K562 (cell line): ENCODE measurements at regions not wholly inside any gene's neighbourhood (a gene's known extent, or its start where the extent isn't known, plus 50 kb on each side); places are given as distances from the start of the nearest gene placed in this dataset.

Source experiments
- ATAC-seq: fragments of 200-7000 bp; cut with Tn5 transposase; 3 replicates; pipeline ENCODE4 v1.9.1; 2020; ENCODE audit warnings: moderate library complexity
- BruUV-seq: library from RNA; stranded (reverse); fragments of 400-500 nt; replicated peaks from 2 replicates; lab custom pipeline; 2021; lab: Mats Ljungman, UMichigan
- CTCF ChIA-PET: fragments of 300-600 bp; formaldehyde crosslinking; extraction: SDS; loops from one replicate; lab custom pipeline; 2021; ENCODE audit warnings: low intra/inter-chr PET ratio; lab: Yijun Ruan, JAX
- POLR2A ChIA-PET: fragments of 300-600, 350-650 bp; sonication (Branson Sonifier 250); formaldehyde crosslinking; extraction: SDS; loops from one replicate; lab custom pipeline; 2021; ENCODE audit warnings: antibody characterized with exemption, inconsistent platforms; lab: Yijun Ruan, JAX
- DNase-seq, 4 experiments: peaks; one replicate each; pipeline versions ENCODE4 v3.0.0 to v3.0.0-alpha.2; 2011 to 2018; ENCODE audit warnings: low spot score in 3 of 4, mixed read lengths in 3 of 4; ENCODE audit errors: extremely low read depth in 1 of 4
- FAIRE-seq: peaks from 2 replicates; lab custom pipeline; 2011; peaks lifted over from hg19 to GRCh38; lab: Jason Lieb, UNC
- H2AFZ ChIP-seq: 2 replicates; pipeline ENCODE4 v1.6.0; 2011; ENCODE audit warnings: low read depth, low read length, control low read depth, inconsistent platforms
- H3K27ac ChIP-seq: fragments of 200-600 bp; 3 replicates; pipeline ENCODE4 v1.8.0; 2011; ENCODE audit warnings: low read depth, mild to moderate bottlenecking, control low read depth, inconsistent platforms, low read length, moderate library complexity, mixed read lengths; ENCODE audit errors: extremely low read depth
- H3K27me3 ChIP-seq, 2 experiments: fragments of 300-600 bp in 1 of 2; 2 replicates in 1 of 2; 3 replicates in 1 of 2; pipeline versions ENCODE4 v1.6.0 to v1.8.0; 2011; ENCODE audit warnings: inconsistent platforms in 2 of 2, low read length in 2 of 2, mild to moderate bottlenecking in 1 of 2, mixed read lengths in 1 of 2, moderate library complexity in 1 of 2; ENCODE audit not compliant: control insufficient read depth in 2 of 2, insufficient read depth in 2 of 2
- H3K36me3 ChIP-seq: fragments of 300-600 bp; 3 replicates; pipeline ENCODE4 v1.8.0; 2011; ENCODE audit warnings: mild to moderate bottlenecking, low read length, inconsistent platforms; ENCODE audit not compliant: control insufficient read depth, insufficient read depth
- H3K4me1 ChIP-seq, 2 experiments: fragments of 200-600 bp in 1 of 2; replicated peaks in 1 of 2; 2 replicates in 1 of 2; 3 replicates in 1 of 2; pipeline versions ENCODE4 v1.5.1 to v1.8.0; 2011; ENCODE audit warnings: inconsistent platforms in 2 of 2, low read length in 2 of 2, mild to moderate bottlenecking in 1 of 2, mixed read lengths in 1 of 2, moderate library complexity in 1 of 2; ENCODE audit not compliant: control insufficient read depth in 2 of 2, insufficient read depth in 2 of 2
- H3K4me2 ChIP-seq: 2 replicates; pipeline ENCODE4 v1.6.1; 2011; ENCODE audit warnings: low read length, control low read depth, inconsistent platforms, mixed read lengths; ENCODE audit not compliant: insufficient read depth
- H3K4me3 ChIP-seq: fragments of 200-600 bp; sonication (generic), shearing (Covaris generic); 2 replicates; pipeline ENCODE4 v1.5.1; 2016; ENCODE audit warnings: control low read depth, inconsistent platforms
- H3K79me2 ChIP-seq: fragments of 200-600 bp; 3 replicates; pipeline ENCODE4 v1.8.0; 2011; ENCODE audit warnings: low read length, inconsistent platforms; ENCODE audit not compliant: control insufficient read depth, insufficient read depth
- H3K9ac ChIP-seq, 2 experiments: 2 replicates each; pipeline versions ENCODE4 v1.6.0 to v1.6.1; 2011; ENCODE audit warnings: low read depth in 2 of 2, low read length in 2 of 2, control low read depth in 1 of 2, inconsistent platforms in 1 of 2, mild to moderate bottlenecking in 1 of 2, mixed read lengths in 1 of 2; ENCODE audit not compliant: insufficient read depth in 1 of 2
- H3K9me1 ChIP-seq: one replicate; pipeline ENCODE4 v1.6.0; 2011; ENCODE audit warnings: inconsistent platforms, mild to moderate bottlenecking, low read length, moderate library complexity; ENCODE audit not compliant: control insufficient read depth, insufficient read depth
- H3K9me3 ChIP-seq: replicated peaks from 2 replicates; pipeline ENCODE4 v1.5.1; 2011; ENCODE audit warnings: low read depth, low read length, inconsistent platforms; ENCODE audit not compliant: control insufficient read depth, insufficient read depth
- H4K20me1 ChIP-seq: replicated peaks from 2 replicates; pipeline ENCODE4 v1.6.1; 2011; ENCODE audit warnings: low read length, inconsistent platforms, mixed read lengths; ENCODE audit not compliant: control insufficient read depth, insufficient read depth
- CBFB ChIP-seq: sonication (generic); formaldehyde crosslinking; IDR thresholded peaks from 2 replicates; pipeline ENCODE4 v1.4.0; 2020; ENCODE audit warnings: mild to moderate bottlenecking, missing genetic modification reagents
- FOXA1 ChIP-seq: fragments of 450-650 bp; IDR thresholded peaks from 2 replicates; pipeline ENCODE4 v1.6.1; 2016; ENCODE audit warnings: mild to moderate bottlenecking, borderline replicate concordance
- GABPB1 ChIP-seq: sonication (generic); formaldehyde crosslinking; IDR thresholded peaks from 2 replicates; pipeline ENCODE4 v1.8.0; 2022; ENCODE audit warnings: mild to moderate bottlenecking, missing genetic modification reagents
- MEIS2 ChIP-seq: fragments of 450-650 bp; IDR thresholded peaks from 2 replicates; pipeline ENCODE4 v1.6.1; 2014; ENCODE audit warnings: mild to moderate bottlenecking; ENCODE audit not compliant: partially characterized antibody
- PRPF4 ChIP-seq: fragments of 200-400 bp; formaldehyde crosslinking; IDR thresholded peaks from one replicate; pipeline ENCODE4 v1.6.1; 2017; ENCODE audit warnings: low read length, low read depth, mild to moderate bottlenecking; ENCODE audit not compliant: insufficient read depth, poor library complexity, severe bottlenecking
- RUNX1 ChIP-seq: sonication (generic); IDR thresholded peaks from 2 replicates; pipeline ENCODE4 v1.6.1; 2016; ENCODE audit warnings: antibody characterized with exemption, low read depth
- TBL1XR1 ChIP-seq, 2 experiments: IDR thresholded peaks; 2 replicates each; pipeline ENCODE4 v1.6.1; 2012; ENCODE audit warnings: improper control_type of control experiment in 2 of 2, low read length in 2 of 2, mild to moderate bottlenecking in 1 of 2
- ZEB2 ChIP-seq: fragments of 450-650 bp; IDR thresholded peaks from 2 replicates; pipeline ENCODE4 v1.6.1; 2016
- ZKSCAN1 ChIP-seq: fragments of 150-350 bp; IDR thresholded peaks from 2 replicates; pipeline ENCODE4 v1.6.1; 2016; ENCODE audit warnings: low read depth, low read length
- ZNF311 ChIP-seq: fragments of 250-450 bp; sonication (Bioruptor Pico); IDR thresholded peaks from 2 replicates; pipeline ENCODE4 v1.4.0; 2020; ENCODE audit warnings: mild to moderate bottlenecking, moderate library complexity
- ZSCAN32 ChIP-seq: fragments of 450-650 bp; formaldehyde crosslinking; IDR thresholded peaks from 2 replicates; pipeline ENCODE4 v1.4.0; 2020; ENCODE audit warnings: mild to moderate bottlenecking, moderate library complexity
- WGBS: fragments of 100-300 bp; shearing (Covaris generic); methylation state at CpG from one replicate; pipeline ENCODE4 v1.1.6; 2016; ENCODE audit warnings: low coverage, mixed read lengths; ENCODE audit not compliant: insufficient coverage; ENCODE audit errors: missing lambda C conversion rate; 5-methylcytosine and 5-hydroxymethylcytosine counted together
- in situ Hi-C: fragments of 300-500 bp; cut with MboI; formaldehyde crosslinking; loops from 4 replicates; pipeline ENCODE4 v1.15.0; 2018; ENCODE audit warnings: inconsistent platforms, mixed read lengths
- intact Hi-C: fragments of 100-400 bp; cut with micrococcal nuclease; formaldehyde crosslinking; loops from 2 replicates; pipeline ENCODE4 v1.14.2; 2022
- TF ChIP-seq, protein P1 (sequence below): sonication (generic); formaldehyde crosslinking; IDR thresholded peaks from 2 replicates; pipeline ENCODE4 v1.8.1; 2023; ENCODE audit warnings: mild to moderate bottlenecking, missing genetic modification reagents
- TF ChIP-seq, protein P2 (sequence below): fragments of 450-650 bp; formaldehyde crosslinking; IDR thresholded peaks from 2 replicates; pipeline ENCODE4 v1.4.0; 2020; ENCODE audit warnings: mild to moderate bottlenecking, moderate library complexity
- TF ChIP-seq, protein P3 (sequence below): sonication (generic); formaldehyde crosslinking; IDR thresholded peaks from 2 replicates; pipeline ENCODE4 v1.8.0; 2022; ENCODE audit warnings: missing genetic modification reagents, mild to moderate bottlenecking, borderline replicate concordance

DNA sequence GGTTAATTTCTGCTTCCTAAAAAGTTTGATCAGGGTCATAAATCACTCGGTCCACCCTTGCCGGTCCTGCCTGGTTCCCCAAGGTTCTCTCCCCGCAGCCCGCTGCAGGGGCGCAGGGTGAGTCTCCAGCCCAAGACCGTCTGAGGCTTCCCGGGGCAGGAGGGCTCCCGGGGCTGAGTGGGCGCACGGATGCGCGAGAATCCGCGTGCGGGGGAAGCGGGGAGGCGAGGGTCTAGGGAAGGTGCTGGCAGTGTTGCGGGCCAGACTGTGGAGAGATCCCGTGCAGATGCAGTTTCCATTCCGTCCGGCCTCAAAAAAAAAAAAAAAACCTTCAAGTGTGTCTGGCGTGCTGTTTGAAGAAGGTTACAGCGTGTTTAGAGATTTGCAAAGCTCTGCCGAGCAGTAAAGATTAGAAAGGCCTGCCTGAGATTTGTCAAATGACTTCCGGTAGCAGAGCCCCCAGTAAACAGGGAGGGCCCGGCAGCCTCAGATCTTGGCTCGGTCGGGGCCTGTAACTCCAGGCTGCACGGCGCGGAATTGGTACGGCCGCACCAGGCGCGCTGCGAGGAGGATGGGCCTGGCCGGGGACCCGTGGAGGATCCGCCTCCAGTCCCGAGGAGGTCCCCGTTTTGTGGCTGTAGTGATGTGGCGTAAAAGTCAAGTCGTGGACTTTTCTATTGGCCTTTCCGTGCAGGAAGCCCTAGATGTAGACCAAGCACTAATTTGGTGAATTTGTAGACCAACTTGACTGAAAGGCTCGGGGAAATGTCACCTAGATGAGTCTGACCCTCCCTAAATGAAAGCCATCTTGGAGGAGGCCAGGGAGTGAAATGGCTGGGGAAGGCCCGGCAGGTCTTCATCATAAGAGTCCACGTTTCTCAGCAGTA lies 293.2 kb upstream of the NFE2L3 start:
- no peak overlapping the region for H3K27ac ChIP-seq
- H3K79me2 ChIP-seq = no peaks in the 10 kb centered on the region; the same call in 2 of the 3 replicates
- ChIA-PET CTCF (no interaction called here), POLR2A (no interaction called here)
- WGBS = 85% methylated on average over 30 of the region's 47 CpGs
- H3K9me3 ChIP-seq = no peaks in the 10 kb centered on the region
- no peak overlapping the region for H3K4me3 ChIP-seq
- no peak overlapping the region for H3K4me2 ChIP-seq
- H3K9ac ChIP-seq = no peak overlapping the region
- no peak overlapping the region for H2AFZ ChIP-seq
- ATAC-seq = no peak
- FAIRE-seq = no peak
- intact Hi-C loops (loop anchor here (10.0 kb wide), 2 partner anchors 364 to 506 kb away; no protein-coding TSS in a partner anchor), in situ Hi-C loops (no loop called here)
- no peak for DNase-seq
- BruUV-seq = no TSS peak
- H3K36me3 ChIP-seq = no peaks in the 10 kb centered on the region
- H3K9me1 ChIP-seq = no peaks in the 10 kb centered on the region
- peaks cover 8 to 20% of the 10 kb centered on the region in 2 experiments; a peak in 4 of 5 replicates for H3K4me1 ChIP-seq
- H4K20me1 ChIP-seq = no peaks in the 10 kb centered on the region
- H3K27me3 ChIP-seq = no peaks in the 10 kb centered on the region
- TF ChIP-seq TBL1XR1 (IDR thresholded peaks at IDR 0.05; ENCODE audit: low read length in 2 of 2) (no peak), MEIS2 (peak; percentile 29), CBFB (CRISPR knock-in tag) (no peak), ZSCAN32 (CRISPR knock-in tag) (no peak), ZNF311 (CRISPR knock-in tag) (no peak), GABPB1 (CRISPR knock-in tag) (no peak), RUNX1 (no peak), PRPF4 (no peak), ZKSCAN1 (no peak), FOXA1 (no peak), ZEB2 (no peak)
- TF ChIP-seq, protein P1, sequence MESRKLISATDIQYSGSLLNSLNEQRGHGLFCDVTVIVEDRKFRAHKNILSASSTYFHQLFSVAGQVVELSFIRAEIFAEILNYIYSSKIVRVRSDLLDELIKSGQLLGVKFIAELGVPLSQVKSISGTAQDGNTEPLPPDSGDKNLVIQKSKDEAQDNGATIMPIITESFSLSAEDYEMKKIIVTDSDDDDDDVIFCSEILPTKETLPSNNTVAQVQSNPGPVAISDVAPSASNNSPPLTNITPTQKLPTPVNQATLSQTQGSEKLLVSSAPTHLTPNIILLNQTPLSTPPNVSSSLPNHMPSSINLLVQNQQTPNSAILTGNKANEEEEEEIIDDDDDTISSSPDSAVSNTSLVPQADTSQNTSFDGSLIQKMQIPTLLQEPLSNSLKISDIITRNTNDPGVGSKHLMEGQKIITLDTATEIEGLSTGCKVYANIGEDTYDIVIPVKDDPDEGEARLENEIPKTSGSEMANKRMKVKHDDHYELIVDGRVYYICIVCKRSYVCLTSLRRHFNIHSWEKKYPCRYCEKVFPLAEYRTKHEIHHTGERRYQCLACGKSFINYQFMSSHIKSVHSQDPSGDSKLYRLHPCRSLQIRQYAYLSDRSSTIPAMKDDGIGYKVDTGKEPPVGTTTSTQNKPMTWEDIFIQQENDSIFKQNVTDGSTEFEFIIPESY = peak; percentile 74
- TF ChIP-seq, protein P2, sequence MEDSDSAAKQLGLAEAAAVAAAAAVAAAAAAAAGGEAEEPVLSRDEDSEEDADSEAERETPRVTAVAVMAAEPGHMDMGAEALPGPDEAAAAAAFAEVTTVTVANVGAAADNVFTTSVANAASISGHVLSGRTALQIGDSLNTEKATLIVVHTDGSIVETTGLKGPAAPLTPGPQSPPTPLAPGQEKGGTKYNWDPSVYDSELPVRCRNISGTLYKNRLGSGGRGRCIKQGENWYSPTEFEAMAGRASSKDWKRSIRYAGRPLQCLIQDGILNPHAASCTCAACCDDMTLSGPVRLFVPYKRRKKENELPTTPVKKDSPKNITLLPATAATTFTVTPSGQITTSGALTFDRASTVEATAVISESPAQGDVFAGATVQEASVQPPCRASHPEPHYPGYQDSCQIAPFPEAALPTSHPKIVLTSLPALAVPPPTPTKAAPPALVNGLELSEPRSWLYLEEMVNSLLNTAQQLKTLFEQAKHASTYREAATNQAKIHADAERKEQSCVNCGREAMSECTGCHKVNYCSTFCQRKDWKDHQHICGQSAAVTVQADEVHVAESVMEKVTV (CRISPR knock-in tag) = no peak
- TF ChIP-seq, protein P3, sequence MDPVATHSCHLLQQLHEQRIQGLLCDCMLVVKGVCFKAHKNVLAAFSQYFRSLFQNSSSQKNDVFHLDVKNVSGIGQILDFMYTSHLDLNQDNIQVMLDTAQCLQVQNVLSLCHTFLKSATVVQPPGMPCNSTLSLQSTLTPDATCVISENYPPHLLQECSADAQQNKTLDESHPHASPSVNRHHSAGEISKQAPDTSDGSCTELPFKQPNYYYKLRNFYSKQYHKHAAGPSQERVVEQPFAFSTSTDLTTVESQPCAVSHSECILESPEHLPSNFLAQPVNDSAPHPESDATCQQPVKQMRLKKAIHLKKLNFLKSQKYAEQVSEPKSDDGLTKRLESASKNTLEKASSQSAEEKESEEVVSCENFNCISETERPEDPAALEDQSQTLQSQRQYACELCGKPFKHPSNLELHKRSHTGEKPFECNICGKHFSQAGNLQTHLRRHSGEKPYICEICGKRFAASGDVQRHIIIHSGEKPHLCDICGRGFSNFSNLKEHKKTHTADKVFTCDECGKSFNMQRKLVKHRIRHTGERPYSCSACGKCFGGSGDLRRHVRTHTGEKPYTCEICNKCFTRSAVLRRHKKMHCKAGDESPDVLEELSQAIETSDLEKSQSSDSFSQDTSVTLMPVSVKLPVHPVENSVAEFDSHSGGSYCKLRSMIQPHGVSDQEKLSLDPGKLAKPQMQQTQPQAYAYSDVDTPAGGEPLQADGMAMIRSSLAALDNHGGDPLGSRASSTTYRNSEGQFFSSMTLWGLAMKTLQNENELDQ (CRISPR knock-in tag) = no peak
